OCI-LY3 (cell line): ENCODE measurements at regions not wholly inside any gene's neighbourhood (a gene's known extent, or its start where the extent isn't known, plus 50 kb on each side); places are given as distances from the start of the nearest gene placed in this dataset.

ENCODE experiments used
- H2AFZ ChIP-seq: fragments of 200-600, 300-600 bp; shearing (Covaris generic); 2 replicates; pipeline ENCODE4 v1.6.0; 2014; ENCODE audit warnings: antibody characterized with exemption, low read depth, low read length
- H3K27ac ChIP-seq: fragments of 200-600, 300-600 bp; sonication (generic); 2 replicates; pipeline ENCODE4 v1.5.1; 2014; ENCODE audit warnings: mild to moderate bottlenecking, low read length, moderate library complexity, mixed read lengths
- H3K27me3 ChIP-seq: fragments of 200-600, 300-600 bp; sonication (generic); 2 replicates; pipeline ENCODE4 v1.6.1; 2014; ENCODE audit warnings: low read depth, low read length, mixed read lengths
- H3K36me3 ChIP-seq: fragments of 200-600, 300-600 bp; sonication (generic); replicated peaks from 2 replicates; pipeline ENCODE3; 2014; ENCODE audit warnings: low read depth, low read length, mixed read lengths
- H3K4me1 ChIP-seq: fragments of 300-600, 200-600 bp; sonication (generic); 2 replicates; pipeline ENCODE4 v1.6.1; 2014; ENCODE audit warnings: low read length, mixed read lengths
- H3K4me2 ChIP-seq: fragments of 200-600, 300-600 bp; sonication (generic); 2 replicates; pipeline ENCODE4 v1.6.1; 2014; ENCODE audit warnings: low read length, mixed read lengths
- H3K4me3 ChIP-seq: fragments of 300-600, 200-600 bp; sonication (generic); 2 replicates; pipeline ENCODE4 v1.5.1; 2014; ENCODE audit warnings: antibody characterized with exemption, mild to moderate bottlenecking, low read length, moderate library complexity
- H3K79me2 ChIP-seq: fragments of 300-600, 200-600 bp; shearing (Covaris generic); 2 replicates; pipeline ENCODE4 v1.6.1; 2014; ENCODE audit warnings: mild to moderate bottlenecking, low read length, mixed read lengths
- H3K9ac ChIP-seq: fragments of 300-600, 200-600 bp; shearing (Covaris generic); 2 replicates; pipeline ENCODE4 v1.6.0; 2014; ENCODE audit warnings: mild to moderate bottlenecking, low read length, moderate library complexity
- H3K9me3 ChIP-seq: fragments of 200-600, 300-600 bp; shearing (Covaris generic); 2 replicates; pipeline ENCODE4 v1.6.1; 2014; ENCODE audit warnings: low read length, mixed read lengths; ENCODE audit not compliant: insufficient read depth
- H4K20me1 ChIP-seq: fragments of 200-600, 300-600 bp; sonication (generic); 2 replicates; pipeline ENCODE4 v1.6.1; 2016; ENCODE audit warnings: low read length, mixed read lengths; ENCODE audit not compliant: insufficient read depth
- CTCF ChIP-seq: fragments of 200-600, 300-600 bp; sonication (generic); IDR thresholded peaks from 2 replicates; pipeline ENCODE4 v1.5.1; 2014; ENCODE audit warnings: antibody characterized with exemption, low read length, low read depth
- EZH2phosphoT487 ChIP-seq: fragments of 200-600 bp; shearing (Covaris generic); IDR thresholded peaks from 2 replicates; pipeline ENCODE4 v1.6.1; 2018; ENCODE audit warnings: antibody characterized with exemption, mixed run types, low read depth

GRCh38 chr14:98758440-98758839 lies 513.6 kb downstream of the BCL11B start:
- Histone ChIP-seq H3K4me2 (no peak overlapping the region), H3K4me3 (no peak overlapping the region), H3K27ac (no peak overlapping the region), H3K4me1 (peaks cover 15% of the 10 kb centered on the region), H2AFZ (no peak overlapping the region), H3K9me3 (no peaks in the 10 kb centered on the region; the same call in 1 of the 2 replicates), H3K36me3 (no peaks in the 10 kb centered on the region), H3K9ac (no peak overlapping the region), H3K79me2 (no peaks in the 10 kb centered on the region), H3K27me3 (no peaks in the 10 kb centered on the region), H4K20me1 (no peaks in the 10 kb centered on the region)
- TF ChIP-seq CTCF (no peak), EZH2phosphoT487 (no peak)

GRCh38 chr14:98761993-98762392 lies 510.0 kb downstream of the BCL11B start:
- H2AFZ ChIP-seq: no peak overlapping the region
- no peak overlapping the region for H3K9ac ChIP-seq
- H3K4me1 ChIP-seq: peaks cover 22% of the 10 kb centered on the region
- no peaks in the 10 kb centered on the region for H3K27me3 ChIP-seq
- H3K79me2 ChIP-seq: no peaks in the 10 kb centered on the region
- no peak overlapping the region for H3K4me2 ChIP-seq
- H3K4me3 ChIP-seq: no peak overlapping the region
- no peak overlapping the region for H3K27ac ChIP-seq
- peaks cover 3% of the 10 kb centered on the region; the same call in 1 of the 2 replicates for H3K9me3 ChIP-seq
- no peaks in the 10 kb centered on the region for H3K36me3 ChIP-seq
- H4K20me1 ChIP-seq: no peaks in the 10 kb centered on the region
- no peak for TF ChIP-seq CTCF
- TF ChIP-seq EZH2phosphoT487: no peak

GRCh38 chr14:98766818-98767217 lies 505.2 kb downstream of the BCL11B start:
- Histone ChIP-seq H3K27ac (no peak overlapping the region), H3K36me3 (no peaks in the 10 kb centered on the region), H3K4me1 (peaks cover 7% of the 10 kb centered on the region; the same call in 1 of the 2 replicates), H3K4me3 (no peak overlapping the region), H4K20me1 (no peaks in the 10 kb centered on the region), H2AFZ (no peak overlapping the region), H3K79me2 (no peaks in the 10 kb centered on the region), H3K4me2 (0 out of 2 replicates have a peak overlapping the region, but pooled peaks have one; percentile 10), H3K9me3 (peaks cover 3% of the 10 kb centered on the region; the same call in 1 of the 2 replicates), H3K27me3 (no peaks in the 10 kb centered on the region), H3K9ac (no peak overlapping the region)
- TF ChIP-seq EZH2phosphoT487 (no peak), CTCF (no peak)

- Histone ChIP-seq H3K9me3 (0 out of 2 replicates have a peak, but pooled peaks cover 3% of the 10 kb centered on the region), H3K4me2 (no peak overlapping the region), H3K9ac (no peak overlapping the region), H3K27me3 (no peaks in the 10 kb centered on the region), H3K27ac (no peak overlapping the region), H3K4me3 (no peak overlapping the region), H3K36me3 (no peaks in the 10 kb centered on the region), H3K4me1 (peaks cover 7% of the 10 kb centered on the region; the same call in 1 of the 2 replicates), H2AFZ (no peak overlapping the region), H4K20me1 (no peaks in the 10 kb centered on the region), H3K79me2 (no peaks in the 10 kb centered on the region)
- TF ChIP-seq CTCF: no peak
- no peak for TF ChIP-seq EZH2phosphoT487
Measured at GRCh38 chr14:98769326-98769725, 502.7 kb downstream of the BCL11B start.
